ENCODE measurements at regions not wholly inside any gene's neighbourhood (a gene's known extent, or its start where the extent isn't known, plus 50 kb on each side); places are given as distances from the start of the nearest gene placed in this dataset.

DNA sequence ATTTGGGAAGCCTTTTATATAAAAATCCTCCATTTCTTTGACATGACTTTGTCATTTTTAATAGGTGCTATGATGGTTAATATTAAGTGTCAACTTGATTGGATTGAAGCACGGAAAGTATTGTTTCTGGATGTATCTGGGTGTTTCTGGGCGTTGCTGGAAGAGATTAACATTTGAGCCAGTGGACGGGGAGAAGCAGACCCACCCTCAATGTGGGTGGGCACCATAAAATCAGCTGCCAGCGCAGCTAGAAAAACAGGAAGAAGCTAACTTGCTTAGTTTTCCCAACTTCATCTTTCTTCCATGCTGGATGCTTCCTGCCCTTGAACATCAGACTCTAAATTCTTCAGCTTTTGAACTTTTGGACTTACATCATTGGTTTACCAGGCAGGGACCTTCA lies 1003.0 kb downstream of the SORCS3 start:
- WGBS, 2 experiments, result 90 to 92% methylated on average over 4 of the region's 4 CpGs
- Histone ChIP-seq H3K4me3 (ENCODE audit: insufficient read depth, low read depth, low read length) (no peak overlapping the region), H3K4me1 (ENCODE audit: control insufficient read depth, insufficient read depth, low read length) (no peaks in the 10 kb centered on the region), H3K9me3 (ENCODE audit: control insufficient read depth, low read length) (no peaks in the 10 kb centered on the region), H3K27me3 (ENCODE audit: control insufficient read depth, insufficient read depth, low read length, poor library complexity, severe bottlenecking) (no peaks in the 10 kb centered on the region), H3K27ac (ENCODE audit: insufficient read depth, low read depth, low read length, poor library complexity, severe bottlenecking) (no peak overlapping the region), H3K36me3 (ENCODE audit: control insufficient read depth, insufficient read depth, low read length) (no peaks in the 10 kb centered on the region)

DNA sequence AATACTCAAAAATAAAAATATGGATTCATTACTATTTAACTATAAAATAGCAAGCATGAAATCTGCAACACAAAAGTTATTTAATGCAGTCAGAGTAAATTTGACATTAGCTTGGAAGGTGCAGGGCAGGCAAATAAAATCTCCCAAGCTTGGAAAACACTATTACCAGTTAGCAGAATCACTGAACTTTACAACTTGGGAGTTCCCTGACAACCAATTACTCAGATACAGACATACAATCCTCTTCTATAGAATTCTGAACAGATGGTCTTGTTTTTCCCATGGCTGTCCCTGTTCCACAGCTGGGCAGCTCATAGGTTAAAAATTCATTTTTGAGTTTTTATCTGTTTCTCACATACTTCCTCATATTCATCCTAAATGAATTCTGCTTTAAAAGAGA lies 1002.6 kb downstream of the SORCS3 start:
- no peaks in the 10 kb centered on the region for H3K4me1 ChIP-seq (ENCODE audit: control insufficient read depth, insufficient read depth, low read length)
- no peak overlapping the region for H3K27ac ChIP-seq (ENCODE audit: insufficient read depth, low read depth, low read length, poor library complexity, severe bottlenecking)
- H3K4me3 ChIP-seq (ENCODE audit: insufficient read depth, low read depth, low read length), result no peak overlapping the region
- H3K36me3 ChIP-seq (ENCODE audit: control insufficient read depth, insufficient read depth, low read length), result no peaks in the 10 kb centered on the region
- no peaks in the 10 kb centered on the region for H3K27me3 ChIP-seq (ENCODE audit: control insufficient read depth, insufficient read depth, low read length, poor library complexity, severe bottlenecking)
- H3K9me3 ChIP-seq (ENCODE audit: control insufficient read depth, low read length), result no peaks in the 10 kb centered on the region

DNA sequence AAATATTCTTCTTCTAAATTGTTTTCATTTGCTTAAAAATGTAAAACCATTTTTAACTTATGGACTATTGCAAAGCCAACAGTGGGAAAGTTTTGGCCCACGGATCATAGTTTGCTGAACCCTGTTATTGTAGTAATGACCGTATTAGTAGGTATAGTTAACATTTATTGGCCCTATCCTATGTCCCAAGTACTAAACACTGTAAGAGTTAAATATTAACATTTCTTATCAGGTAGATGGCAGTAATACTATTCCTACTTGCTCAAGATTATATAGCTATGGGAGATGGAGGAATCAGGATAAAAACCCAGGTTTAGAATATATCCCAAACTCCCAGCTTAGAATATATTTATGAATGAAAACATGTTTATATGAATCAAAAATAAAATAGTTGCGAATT lies 993.2 kb downstream of the SORCS3 start:
- no peaks in the 10 kb centered on the region for H3K27me3 ChIP-seq (ENCODE audit: control insufficient read depth, insufficient read depth, low read length, poor library complexity, severe bottlenecking)
- no peaks in the 10 kb centered on the region for H3K36me3 ChIP-seq (ENCODE audit: control insufficient read depth, insufficient read depth, low read length)
- H3K4me1 ChIP-seq (ENCODE audit: control insufficient read depth, insufficient read depth, low read length), result no peaks in the 10 kb centered on the region
- 96 to 98% methylated on average over 2 to 3 of the region's 3 CpGs for WGBS, 2 experiments
- H3K4me3 ChIP-seq (ENCODE audit: insufficient read depth, low read depth, low read length), result no peak overlapping the region
- H3K9me3 ChIP-seq (ENCODE audit: control insufficient read depth, low read length), result no peaks in the 10 kb centered on the region
- H3K27ac ChIP-seq (ENCODE audit: insufficient read depth, low read depth, low read length, poor library complexity, severe bottlenecking), result no peak overlapping the region

DNA sequence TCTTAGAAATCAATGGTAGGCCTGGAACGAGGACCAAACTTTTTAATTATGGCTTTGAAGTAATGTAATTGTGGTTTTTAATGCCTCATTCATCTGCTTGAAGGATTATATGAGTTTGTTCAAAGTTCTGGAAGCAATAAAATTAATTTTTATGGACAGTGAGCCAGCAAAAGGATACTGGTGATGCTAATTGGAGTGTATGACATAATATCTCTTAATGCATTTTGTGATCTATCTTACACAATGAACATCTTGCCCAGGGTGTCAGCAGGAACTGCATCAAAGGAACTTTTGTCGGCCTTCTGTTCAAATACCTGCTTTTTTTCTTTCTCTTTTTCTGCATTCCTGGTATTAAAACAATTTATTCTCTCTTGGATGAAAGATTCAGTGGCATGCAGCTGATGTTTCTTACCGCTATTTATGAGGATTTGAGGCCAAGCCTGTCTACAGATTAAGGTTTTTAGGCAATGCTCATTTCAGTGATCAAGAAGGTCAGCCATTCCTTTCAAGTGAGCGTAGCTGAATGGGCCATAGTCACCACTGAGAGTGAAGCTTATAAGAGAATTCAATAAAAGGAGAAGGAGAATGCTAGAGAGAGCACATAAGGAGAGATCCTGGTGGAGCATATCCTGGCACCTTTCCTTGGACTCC lies 974.8 kb downstream of the SORCS3 start:
- Histone ChIP-seq H3K27ac (ENCODE audit: insufficient read depth, low read depth, low read length, poor library complexity, severe bottlenecking) (no peak overlapping the region), H3K4me3 (ENCODE audit: insufficient read depth, low read depth, low read length) (no peak overlapping the region), H3K27me3 (ENCODE audit: control insufficient read depth, insufficient read depth, low read length, poor library complexity, severe bottlenecking) (no peaks in the 10 kb centered on the region), H3K36me3 (ENCODE audit: control insufficient read depth, insufficient read depth, low read length) (no peaks in the 10 kb centered on the region), H3K9me3 (ENCODE audit: control insufficient read depth, low read length) (no peaks in the 10 kb centered on the region), H3K4me1 (ENCODE audit: control insufficient read depth, insufficient read depth, low read length) (no peaks in the 10 kb centered on the region)
- WGBS, 2 experiments, result 91 to 92% methylated on average over 4 of the region's 4 CpGs

DNA sequence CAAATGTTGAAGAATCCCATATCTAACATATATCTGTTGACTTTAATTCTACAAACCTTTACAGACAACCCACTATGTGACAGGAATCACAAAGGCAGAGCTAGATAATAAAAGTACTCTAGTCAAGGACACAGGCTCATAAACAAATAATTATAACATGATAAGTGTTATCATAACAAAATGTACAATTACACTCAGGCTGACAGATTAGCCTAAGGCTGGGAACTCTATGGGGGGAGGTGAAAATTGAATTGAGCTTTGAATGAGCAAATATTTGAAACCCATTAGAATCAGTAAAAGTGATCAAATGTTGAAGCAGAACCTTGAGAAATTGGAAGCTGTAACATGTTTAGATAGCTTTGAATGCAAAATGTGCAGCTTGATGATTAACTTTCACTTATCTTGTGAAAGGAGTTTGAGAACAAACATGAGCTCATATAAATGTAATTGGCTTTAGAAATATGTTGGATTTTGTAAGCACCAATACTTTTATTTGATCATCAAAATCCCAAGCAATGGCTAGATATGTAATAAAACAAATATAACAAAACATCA lies 970.2 kb downstream of the SORCS3 start:
- no peaks in the 10 kb centered on the region for H3K9me3 ChIP-seq (ENCODE audit: control insufficient read depth, low read length)
- H3K36me3 ChIP-seq (ENCODE audit: control insufficient read depth, insufficient read depth, low read length), result no peaks in the 10 kb centered on the region
- H3K4me3 ChIP-seq (ENCODE audit: insufficient read depth, low read depth, low read length), result no peak overlapping the region
- H3K4me1 ChIP-seq (ENCODE audit: control insufficient read depth, insufficient read depth, low read length), result no peaks in the 10 kb centered on the region
- H3K27me3 ChIP-seq (ENCODE audit: control insufficient read depth, insufficient read depth, low read length, poor library complexity, severe bottlenecking), result no peaks in the 10 kb centered on the region
- H3K27ac ChIP-seq (ENCODE audit: insufficient read depth, low read depth, low read length, poor library complexity, severe bottlenecking), result no peak overlapping the region

DNA sequence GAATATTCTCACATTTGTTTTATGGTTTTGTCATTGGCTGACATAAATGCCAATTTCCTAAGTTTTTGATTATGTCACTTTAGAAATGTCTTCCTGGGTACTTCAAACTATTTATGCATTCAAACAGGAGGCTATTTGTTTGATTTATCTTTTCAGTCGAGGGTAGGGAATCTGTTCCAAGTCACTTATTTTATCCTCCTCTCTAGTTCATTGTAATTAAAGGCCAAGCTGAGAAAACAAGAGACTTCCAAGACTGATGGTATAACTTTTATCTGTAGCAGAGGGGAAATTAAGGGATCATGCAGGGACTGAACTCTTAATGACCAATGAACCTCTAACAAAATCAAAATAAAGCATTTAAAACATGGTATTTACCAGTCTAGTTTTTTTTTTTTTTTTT lies 968.4 kb downstream of the SORCS3 start:
- Histone ChIP-seq H3K27ac (ENCODE audit: insufficient read depth, low read depth, low read length, poor library complexity, severe bottlenecking) (no peak overlapping the region), H3K36me3 (ENCODE audit: control insufficient read depth, insufficient read depth, low read length) (no peaks in the 10 kb centered on the region), H3K4me1 (ENCODE audit: control insufficient read depth, insufficient read depth, low read length) (no peaks in the 10 kb centered on the region), H3K9me3 (ENCODE audit: control insufficient read depth, low read length) (no peaks in the 10 kb centered on the region), H3K27me3 (ENCODE audit: control insufficient read depth, insufficient read depth, low read length, poor library complexity, severe bottlenecking) (no peaks in the 10 kb centered on the region), H3K4me3 (ENCODE audit: insufficient read depth, low read depth, low read length) (no peak overlapping the region)
- 75% methylated on average over 1 of the region's 1 CpG; no CpG with 5 or more reads in 1 of the 2 experiments for WGBS, 2 experiments

DNA sequence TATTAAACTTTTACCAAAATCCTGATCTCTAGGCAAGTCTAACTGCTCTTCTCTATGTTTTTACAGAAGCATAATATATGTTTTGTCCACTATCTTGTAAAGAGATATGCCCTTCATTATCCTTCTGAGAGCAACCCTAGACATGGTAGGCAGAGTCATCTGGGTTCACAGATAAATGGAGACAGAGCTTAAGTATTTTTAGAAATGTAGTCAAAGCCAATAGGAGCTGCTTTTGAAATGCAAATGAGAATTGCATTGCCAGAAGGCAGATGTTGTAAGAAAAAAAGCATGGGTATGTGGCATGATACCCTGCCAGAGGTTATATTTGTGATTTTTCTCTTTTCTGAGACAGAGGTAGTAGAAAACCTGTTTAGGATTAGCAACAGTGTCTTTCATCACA lies 964.8 kb downstream of the SORCS3 start:
- no peaks in the 10 kb centered on the region for H3K36me3 ChIP-seq (ENCODE audit: control insufficient read depth, insufficient read depth, low read length)
- H3K4me1 ChIP-seq (ENCODE audit: control insufficient read depth, insufficient read depth, low read length), result no peaks in the 10 kb centered on the region

DNA sequence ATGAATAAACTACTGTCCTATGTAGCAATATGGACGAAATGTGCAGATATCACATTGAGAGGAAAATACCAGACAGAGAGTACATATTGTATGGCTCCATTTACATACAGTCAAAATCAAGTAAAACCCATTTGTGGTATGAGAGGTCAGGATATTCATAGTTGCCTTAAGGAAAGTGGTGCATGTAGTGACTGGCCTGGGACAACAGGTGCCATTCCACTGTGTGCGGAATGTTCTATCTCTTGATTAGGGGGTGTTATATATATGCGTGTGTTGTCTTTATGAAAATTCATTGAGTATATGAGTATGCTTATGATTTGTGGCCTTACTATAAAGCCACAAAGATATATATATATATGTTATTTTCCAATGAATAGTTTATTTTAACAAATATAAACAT lies 964.0 kb downstream of the SORCS3 start:
- H3K4me3 ChIP-seq (ENCODE audit: insufficient read depth, low read depth, low read length), result no peak overlapping the region
- no peaks in the 10 kb centered on the region for H3K36me3 ChIP-seq (ENCODE audit: control insufficient read depth, insufficient read depth, low read length)
- no peak overlapping the region for H3K27ac ChIP-seq (ENCODE audit: insufficient read depth, low read depth, low read length, poor library complexity, severe bottlenecking)
- 94 to 100% methylated on average over 2 to 3 of the region's 3 CpGs for WGBS, 2 experiments
- no peaks in the 10 kb centered on the region for H3K27me3 ChIP-seq (ENCODE audit: control insufficient read depth, insufficient read depth, low read length, poor library complexity, severe bottlenecking)
- no peaks in the 10 kb centered on the region for H3K9me3 ChIP-seq (ENCODE audit: control insufficient read depth, low read length)
- no peaks in the 10 kb centered on the region for H3K4me1 ChIP-seq (ENCODE audit: control insufficient read depth, insufficient read depth, low read length)

More for the DNA sequence above, 964.8 kb downstream of the SORCS3 start:
- H3K27ac ChIP-seq (ENCODE audit: insufficient read depth, low read depth, low read length, poor library complexity, severe bottlenecking), result no peak overlapping the region
- H3K4me3 ChIP-seq (ENCODE audit: insufficient read depth, low read depth, low read length), result no peak overlapping the region
- H3K9me3 ChIP-seq (ENCODE audit: control insufficient read depth, low read length), result no peaks in the 10 kb centered on the region
- no peaks in the 10 kb centered on the region for H3K27me3 ChIP-seq (ENCODE audit: control insufficient read depth, insufficient read depth, low read length, poor library complexity, severe bottlenecking)

DNA sequence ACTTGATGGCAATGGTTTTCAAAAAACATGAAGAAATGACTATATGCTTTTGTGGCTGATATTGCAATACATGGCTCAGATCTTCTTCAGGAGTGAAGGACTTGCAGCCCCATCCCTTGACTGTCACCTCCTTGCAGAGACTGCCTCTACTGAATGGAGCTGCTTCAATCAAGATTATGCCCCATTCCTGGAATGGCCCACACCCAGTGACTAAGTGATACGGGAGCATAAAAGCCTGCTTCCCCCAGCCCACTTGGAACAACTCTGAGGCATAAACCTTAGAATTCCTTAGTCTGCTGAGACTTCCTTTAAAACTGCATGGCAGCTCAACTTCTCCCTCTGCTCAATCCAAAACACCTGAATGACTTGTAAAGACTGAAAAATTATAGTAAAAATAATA lies 957.1 kb downstream of the SORCS3 start:
- Histone ChIP-seq H3K36me3 (ENCODE audit: control insufficient read depth, insufficient read depth, low read length) (no peaks in the 10 kb centered on the region), H3K27me3 (ENCODE audit: control insufficient read depth, insufficient read depth, low read length, poor library complexity, severe bottlenecking) (no peaks in the 10 kb centered on the region), H3K9me3 (ENCODE audit: control insufficient read depth, low read length) (no peaks in the 10 kb centered on the region), H3K4me1 (ENCODE audit: control insufficient read depth, insufficient read depth, low read length) (no peaks in the 10 kb centered on the region), H3K27ac (ENCODE audit: insufficient read depth, low read depth, low read length, poor library complexity, severe bottlenecking) (no peak overlapping the region), H3K4me3 (ENCODE audit: insufficient read depth, low read depth, low read length) (no peak overlapping the region)
- WGBS, 2 experiments, result 88 to 90% methylated on average over 1 of the region's 1 CpG

DNA sequence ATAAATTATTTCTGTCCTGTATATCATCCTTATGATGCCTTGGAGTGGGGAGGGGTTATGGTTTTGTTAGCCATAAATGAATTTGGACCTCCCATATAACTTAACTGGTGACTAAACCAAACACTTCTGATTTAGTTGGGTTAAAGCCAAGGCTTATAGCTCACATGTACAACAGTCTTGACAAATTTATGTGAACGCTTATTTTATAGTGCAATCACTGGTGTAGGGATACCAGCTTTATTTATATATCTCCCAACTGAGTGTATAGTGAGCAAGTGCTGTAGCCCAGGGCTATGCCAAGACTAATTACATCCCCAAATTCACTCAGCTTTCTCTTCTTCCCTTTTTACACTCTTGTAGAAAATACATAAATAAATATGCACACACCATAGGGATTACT lies 956.2 kb downstream of the SORCS3 start:
- Histone ChIP-seq H3K4me1 (ENCODE audit: control insufficient read depth, insufficient read depth, low read length) (no peaks in the 10 kb centered on the region), H3K36me3 (ENCODE audit: control insufficient read depth, insufficient read depth, low read length) (no peaks in the 10 kb centered on the region), H3K4me3 (ENCODE audit: insufficient read depth, low read depth, low read length) (no peak overlapping the region), H3K27ac (ENCODE audit: insufficient read depth, low read depth, low read length, poor library complexity, severe bottlenecking) (no peak overlapping the region), H3K9me3 (ENCODE audit: control insufficient read depth, low read length) (no peaks in the 10 kb centered on the region), H3K27me3 (ENCODE audit: control insufficient read depth, insufficient read depth, low read length, poor library complexity, severe bottlenecking) (no peaks in the 10 kb centered on the region)
- WGBS, 2 experiments, result no CpG with 5 or more reads among the region's 1 CpG

DNA sequence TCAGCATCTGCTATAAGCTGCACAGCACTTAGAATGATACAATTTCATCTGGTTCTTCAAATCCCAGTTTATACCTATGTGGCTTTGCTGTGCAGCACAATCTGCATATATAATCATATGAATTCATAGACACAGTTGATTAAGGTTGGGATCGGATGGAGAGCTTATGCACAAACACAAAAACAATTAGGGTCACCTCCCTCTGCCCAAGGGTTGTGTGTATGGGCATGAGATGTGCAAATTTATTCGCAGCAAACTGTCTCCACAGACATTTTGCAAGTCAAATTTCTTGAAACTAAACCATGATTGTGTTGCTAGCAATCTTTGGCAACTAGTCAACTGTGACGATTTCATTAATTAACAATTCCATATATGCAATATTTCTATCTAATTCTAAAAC lies 955.7 kb downstream of the SORCS3 start:
- no peaks in the 10 kb centered on the region for H3K36me3 ChIP-seq (ENCODE audit: control insufficient read depth, insufficient read depth, low read length)
- no peaks in the 10 kb centered on the region for H3K27me3 ChIP-seq (ENCODE audit: control insufficient read depth, insufficient read depth, low read length, poor library complexity, severe bottlenecking)
- no peak overlapping the region for H3K27ac ChIP-seq (ENCODE audit: insufficient read depth, low read depth, low read length, poor library complexity, severe bottlenecking)
- 91 to 94% methylated on average over 2 to 3 of the region's 3 CpGs for WGBS, 2 experiments
- no peaks in the 10 kb centered on the region for H3K9me3 ChIP-seq (ENCODE audit: control insufficient read depth, low read length)
- H3K4me3 ChIP-seq (ENCODE audit: insufficient read depth, low read depth, low read length), result no peak overlapping the region
- no peaks in the 10 kb centered on the region for H3K4me1 ChIP-seq (ENCODE audit: control insufficient read depth, insufficient read depth, low read length)

Data from ectodermal cell (in vitro differentiated cells).